ENCODE measurements at regions not wholly inside any gene's neighbourhood (a gene's known extent, or its start where the extent isn't known, plus 50 kb on each side); places are given as distances from the start of the nearest gene placed in this dataset.
"Not testable (repeated sequence)": the region's sequence is repeated elsewhere in the genome, so short reads cannot be mapped to it uniquely, and the experiment has no call there.

DNA sequence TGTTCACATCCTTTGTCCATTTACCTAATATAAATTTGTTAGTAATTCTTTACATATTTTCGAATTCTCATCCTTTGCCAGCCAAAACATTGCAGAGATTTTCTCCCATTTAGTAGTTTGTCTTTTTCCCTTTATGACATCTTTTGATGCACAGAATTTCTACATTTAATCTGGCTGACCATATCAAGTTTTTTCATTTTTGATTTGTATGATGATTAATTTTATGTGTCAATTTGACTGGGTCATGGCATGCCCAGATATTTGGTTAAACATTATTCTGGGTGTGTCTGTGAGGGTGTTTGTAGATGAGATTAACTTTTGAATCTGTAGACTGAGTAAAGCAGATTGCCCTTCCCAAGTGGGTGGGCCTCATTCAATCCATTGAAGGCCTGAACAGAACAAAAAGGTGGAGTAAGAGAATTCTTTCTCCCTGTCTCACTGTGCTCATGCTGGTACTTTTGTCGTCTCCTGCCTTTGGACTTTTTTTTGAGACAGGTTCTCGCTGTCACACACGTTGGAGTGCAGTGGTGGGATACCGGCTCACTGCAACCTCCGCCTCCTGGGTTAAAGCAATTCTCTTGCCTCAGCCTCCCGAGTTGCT is 72.1 kb upstream of the EPB41L1 start:
- DNase-seq (ENCODE audit: low read depth): no peak
- TF ChIP-seq, protein P1, sequence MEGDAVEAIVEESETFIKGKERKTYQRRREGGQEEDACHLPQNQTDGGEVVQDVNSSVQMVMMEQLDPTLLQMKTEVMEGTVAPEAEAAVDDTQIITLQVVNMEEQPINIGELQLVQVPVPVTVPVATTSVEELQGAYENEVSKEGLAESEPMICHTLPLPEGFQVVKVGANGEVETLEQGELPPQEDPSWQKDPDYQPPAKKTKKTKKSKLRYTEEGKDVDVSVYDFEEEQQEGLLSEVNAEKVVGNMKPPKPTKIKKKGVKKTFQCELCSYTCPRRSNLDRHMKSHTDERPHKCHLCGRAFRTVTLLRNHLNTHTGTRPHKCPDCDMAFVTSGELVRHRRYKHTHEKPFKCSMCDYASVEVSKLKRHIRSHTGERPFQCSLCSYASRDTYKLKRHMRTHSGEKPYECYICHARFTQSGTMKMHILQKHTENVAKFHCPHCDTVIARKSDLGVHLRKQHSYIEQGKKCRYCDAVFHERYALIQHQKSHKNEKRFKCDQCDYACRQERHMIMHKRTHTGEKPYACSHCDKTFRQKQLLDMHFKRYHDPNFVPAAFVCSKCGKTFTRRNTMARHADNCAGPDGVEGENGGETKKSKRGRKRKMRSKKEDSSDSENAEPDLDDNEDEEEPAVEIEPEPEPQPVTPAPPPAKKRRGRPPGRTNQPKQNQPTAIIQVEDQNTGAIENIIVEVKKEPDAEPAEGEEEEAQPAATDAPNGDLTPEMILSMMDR (IDR thresholded peaks at IDR 0.05; ENCODE audit: low read depth, low read length, missing control alignments): no peak
- no peak overlapping the region for H3K4me3 ChIP-seq (ENCODE audit: low read depth, low read length)

DNA sequence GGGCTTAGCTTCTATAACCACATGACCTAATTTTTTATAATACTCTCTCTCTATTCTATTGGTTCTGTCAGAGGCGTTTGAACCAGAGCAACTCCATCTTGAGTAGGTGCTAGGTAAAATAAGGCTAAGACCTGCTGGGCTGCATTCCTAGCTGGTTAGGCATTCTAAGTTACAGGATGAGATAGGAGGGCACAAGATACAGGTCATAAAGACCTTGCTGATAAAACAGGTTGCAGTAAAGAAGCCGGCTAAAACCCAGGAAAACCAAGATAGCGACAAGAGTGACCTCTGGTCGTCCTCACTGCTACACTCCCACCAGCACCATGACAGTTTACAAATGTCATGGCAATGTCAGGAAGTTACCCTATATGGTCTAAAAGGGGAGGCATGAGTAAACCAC is 71.3 kb upstream of the EPB41L1 start:
- not testable (repeated sequence) for H3K4me3 ChIP-seq (ENCODE audit: low read depth, low read length); DNase-seq (ENCODE audit: low read depth)

DNA sequence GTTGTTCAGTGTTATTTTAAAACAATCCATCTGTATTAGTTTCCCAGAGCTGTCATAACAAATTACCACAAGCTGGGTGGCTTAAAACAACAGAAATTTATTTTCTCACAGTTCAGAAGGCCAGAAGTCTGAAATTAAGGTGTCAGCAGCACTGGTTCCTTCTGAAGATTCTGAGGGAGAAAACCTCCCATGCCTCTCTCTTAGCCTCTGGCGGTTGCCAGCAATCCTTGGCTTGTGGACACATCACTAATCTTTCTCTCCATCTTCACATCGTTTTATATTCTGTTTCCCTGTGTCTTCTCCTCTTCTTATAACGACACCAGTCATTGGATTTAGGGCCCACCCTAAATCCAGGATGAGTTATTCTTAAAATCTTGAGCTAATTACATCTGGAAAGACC is 70.2 kb upstream of the EPB41L1 start:
- no peak for DNase-seq (ENCODE audit: low read depth)
- TF ChIP-seq, protein P1 (IDR thresholded peaks at IDR 0.05; ENCODE audit: low read depth, low read length, missing control alignments): no peak
- H3K4me3 ChIP-seq (ENCODE audit: low read depth, low read length): no peak overlapping the region

DNA sequence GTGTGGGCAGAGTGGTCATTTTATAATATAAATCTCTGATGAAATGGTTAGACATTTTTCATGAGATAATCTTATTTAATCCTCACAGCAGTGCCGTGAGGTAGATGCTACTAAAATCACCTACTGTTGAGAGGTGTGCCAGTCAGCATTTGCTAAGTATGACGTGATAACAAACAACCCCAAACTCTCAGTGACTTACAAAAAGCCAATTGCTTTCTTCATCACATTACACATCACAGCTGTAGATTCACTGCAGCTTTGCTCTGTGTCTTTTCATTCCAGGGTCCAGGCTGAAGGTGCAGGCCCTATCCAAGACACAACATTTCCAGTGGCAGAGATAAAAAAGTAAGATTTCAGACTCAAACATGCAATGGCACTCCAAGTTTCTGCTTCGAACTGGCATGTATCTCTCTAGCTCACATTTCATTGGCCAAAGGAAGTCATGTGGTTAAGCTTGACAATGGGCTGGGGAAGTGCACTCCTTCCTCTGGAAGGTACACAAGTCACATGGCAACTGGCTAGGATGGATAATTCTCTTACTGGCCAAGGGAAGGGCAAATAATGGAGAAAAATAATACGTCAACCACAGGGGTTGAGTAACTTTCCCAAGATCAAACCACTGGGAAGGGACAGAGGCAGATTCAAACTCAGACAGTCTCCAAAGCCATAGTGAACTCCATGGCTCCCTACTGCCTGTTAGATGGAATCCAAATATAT is 69.5 kb upstream of the EPB41L1 start:
- TF ChIP-seq, protein P1 (IDR thresholded peaks at IDR 0.05; ENCODE audit: low read depth, low read length, missing control alignments): no peak
- DNase-seq (ENCODE audit: low read depth): no peak
- no peak overlapping the region for H3K4me3 ChIP-seq (ENCODE audit: low read depth, low read length)

DNA sequence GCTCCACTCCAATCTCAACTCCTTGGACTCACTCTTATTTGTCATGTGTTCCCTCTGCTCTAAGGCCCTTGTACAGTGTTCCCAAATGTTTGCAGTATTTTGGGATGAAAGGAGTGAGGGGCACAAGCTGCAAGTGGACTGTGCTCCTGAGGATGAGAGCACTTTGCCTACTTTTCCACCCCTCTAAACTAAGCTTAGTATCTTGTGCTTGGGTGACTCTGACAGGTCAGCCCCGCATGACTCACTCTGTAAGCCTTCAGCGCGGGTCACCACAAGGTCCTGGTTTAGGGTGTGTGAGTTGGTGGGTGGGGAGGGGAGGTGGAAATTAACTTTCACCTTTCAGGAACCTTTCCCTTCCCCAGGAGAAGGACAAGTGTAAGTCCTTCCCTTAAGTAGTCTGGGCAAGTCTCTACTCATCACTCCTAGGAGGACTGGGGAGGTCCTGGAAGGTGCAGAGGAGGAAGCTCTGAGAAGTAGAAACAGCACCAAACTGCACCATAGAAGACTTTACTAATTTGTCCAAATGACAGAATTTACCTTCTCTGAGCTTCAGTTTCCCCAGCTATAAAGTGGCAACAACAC is 68.8 kb upstream of the EPB41L1 start:
- TF ChIP-seq, protein P1 (IDR thresholded peaks at IDR 0.05; ENCODE audit: low read depth, low read length, missing control alignments): no peak
- H3K4me3 ChIP-seq (ENCODE audit: low read depth, low read length): no peak overlapping the region
- no peak for DNase-seq (ENCODE audit: low read depth)

DNA sequence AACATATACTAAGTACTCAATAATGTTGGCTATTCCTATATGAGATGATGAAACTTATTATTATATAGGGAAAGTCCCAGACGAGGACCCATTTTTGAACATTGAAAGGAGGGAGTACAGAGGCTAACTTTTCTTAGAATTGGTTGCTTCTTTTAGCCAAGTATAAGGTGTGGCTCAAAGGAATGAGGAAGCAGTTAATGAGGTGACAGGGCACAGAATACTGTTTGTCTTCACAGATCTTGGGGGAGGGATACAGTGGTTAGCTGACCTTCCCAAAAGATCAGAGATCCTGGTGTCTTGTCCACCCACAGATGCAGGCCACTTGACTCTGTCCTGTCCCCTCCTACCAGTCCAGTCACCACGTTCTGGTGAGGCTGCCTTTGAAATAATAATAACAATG is 67.8 kb upstream of the EPB41L1 start:
- no peak for DNase-seq (ENCODE audit: low read depth)
- TF ChIP-seq, protein P1 (IDR thresholded peaks at IDR 0.05; ENCODE audit: low read depth, low read length, missing control alignments): no peak
- no peak overlapping the region for H3K4me3 ChIP-seq (ENCODE audit: low read depth, low read length)

DNA sequence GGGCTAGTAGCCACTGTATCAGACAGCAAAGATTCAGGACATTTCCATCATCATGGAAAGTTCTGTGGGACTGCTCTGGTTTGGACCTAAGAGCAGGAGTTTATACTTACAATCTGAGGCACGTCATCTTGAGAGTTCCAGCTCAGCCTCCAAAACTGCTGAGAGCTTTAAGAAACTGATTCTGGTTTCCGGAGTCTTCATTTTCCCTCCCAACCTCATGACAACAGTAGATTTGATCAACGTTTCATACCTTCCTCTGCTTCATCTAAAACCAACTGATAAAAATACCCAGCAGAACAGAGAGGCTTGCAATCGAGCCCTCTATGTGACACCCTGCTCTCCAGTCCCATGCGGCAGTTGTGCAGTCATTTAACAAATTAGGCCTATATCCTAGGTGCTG is 64.3 kb upstream of the EPB41L1 start:
- DNase-seq (ENCODE audit: low read depth): no peak
- no peak overlapping the region for H3K4me3 ChIP-seq (ENCODE audit: low read depth, low read length)
- TF ChIP-seq, protein P1 (IDR thresholded peaks at IDR 0.05; ENCODE audit: low read depth, low read length, missing control alignments): no peak
